Activated CD4-positive, alpha-beta T cell treated with anti-CD3 and anti-CD28 coated beads, Interleukin-10, Interleukin-2, amounts not matched to agents 100 ng/mL and 50 ng/mL, durations not matched to agents 16 hours and 8 hours (primary cell): ENCODE measurements at regions not wholly inside any gene's neighbourhood (a gene's known extent, or its start where the extent isn't known, plus 50 kb on each side); places are given as distances from the start of the nearest gene placed in this dataset.

ENCODE experiments used
- DNase-seq: peaks from one replicate; pipeline ENCODE4 v3.0.0-alpha.2; 2020

- no peak for DNase-seq
Observed at GRCh38 chr5:2326601-2327000, 424.9 kb downstream of the IRX2 start.

GRCh38 chr5:2324788-2325187, 426.7 kb downstream of the IRX2 start:
- no peak for DNase-seq

- DNase-seq = no peak
Observed at GRCh38 chr5:2320611-2321010, 430.9 kb downstream of the IRX2 start.

- no peak for DNase-seq
Observed at GRCh38 chr5:2317540-2317939, 433.9 kb downstream of the IRX2 start.

GRCh38 chr5:2311851-2312250, 429.1 kb upstream of the IRX4 start:
- no peak for DNase-seq

GRCh38 chr5:2310946-2311345, 428.2 kb upstream of the IRX4 start:
- no peak for DNase-seq

GRCh38 chr5:2307631-2308030, 424.9 kb upstream of the IRX4 start:
- no peak for DNase-seq

GRCh38 chr5:2306711-2307110, 424.0 kb upstream of the IRX4 start:
- no peak for DNase-seq

GRCh38 chr5:2303431-2304100, 420.8 kb upstream of the IRX4 start:
- DNase-seq = no peak

GRCh38 chr5:2302169-2302568, 419.4 kb upstream of the IRX4 start:
- no peak for DNase-seq

GRCh38 chr5:2300861-2301574, 418.3 kb upstream of the IRX4 start:
- DNase-seq = no peak

GRCh38 chr5:2300421-2300820, 417.7 kb upstream of the IRX4 start:
- DNase-seq = no peak

- DNase-seq = no peak
Observed at GRCh38 chr5:2299388-2300220, 416.9 kb upstream of the IRX4 start.

GRCh38 chr5:2298781-2299180, 416.1 kb upstream of the IRX4 start:
- DNase-seq = no peak

GRCh38 chr5:2297991-2298390, 415.3 kb upstream of the IRX4 start:
- DNase-seq = no peak

- DNase-seq = no peak
Observed at GRCh38 chr5:2295476-2295875, 412.8 kb upstream of the IRX4 start.

GRCh38 chr5:2293906-2294305, 411.2 kb upstream of the IRX4 start:
- no peak for DNase-seq

- no peak for DNase-seq
Observed at GRCh38 chr5:2291146-2291840, 408.6 kb upstream of the IRX4 start.

- DNase-seq = no peak
Observed at GRCh38 chr5:2289380-2289779, 406.7 kb upstream of the IRX4 start.

- no peak for DNase-seq
Observed at GRCh38 chr5:2288968-2289367, 406.2 kb upstream of the IRX4 start.

GRCh38 chr5:2288466-2288865, 405.7 kb upstream of the IRX4 start:
- no peak for DNase-seq

GRCh38 chr5:2286250-2286649, 403.5 kb upstream of the IRX4 start:
- no peak for DNase-seq

GRCh38 chr5:2284678-2285077, 402.0 kb upstream of the IRX4 start:
- DNase-seq = no peak
